Kidney capillary endothelial cell (primary cell): ENCODE measurements at regions not wholly inside any gene's neighbourhood (a gene's known extent, or its start where the extent isn't known, plus 50 kb on each side); places are given as distances from the start of the nearest gene placed in this dataset.
"Not testable (repeated sequence)": the region's sequence is repeated elsewhere in the genome, so short reads cannot be mapped to it uniquely, and the experiment has no call there.

Source experiments
- DNase-seq: peaks from one replicate; pipeline ENCODE4 v3.0.0-alpha.2; 2018; ENCODE audit warnings: low spot score

- no peak for DNase-seq
Observed at GRCh38 chr22:23437779-23438178, 142.3 kb downstream of the IGLL1 start.

GRCh38 chr22:23437107-23437395 lies 143.0 kb downstream of the IGLL1 start:
- DNase-seq = not testable (repeated sequence)

GRCh38 chr22:23436354-23437106 lies 143.6 kb downstream of the IGLL1 start:
- not testable (repeated sequence) for DNase-seq

- not testable (repeated sequence) for DNase-seq
Observed at GRCh38 chr22:23435186-23435585, 144.9 kb downstream of the IGLL1 start.

- not testable (repeated sequence) for DNase-seq
Observed at GRCh38 chr22:23434198-23434830, 145.8 kb downstream of the IGLL1 start.

DNA sequence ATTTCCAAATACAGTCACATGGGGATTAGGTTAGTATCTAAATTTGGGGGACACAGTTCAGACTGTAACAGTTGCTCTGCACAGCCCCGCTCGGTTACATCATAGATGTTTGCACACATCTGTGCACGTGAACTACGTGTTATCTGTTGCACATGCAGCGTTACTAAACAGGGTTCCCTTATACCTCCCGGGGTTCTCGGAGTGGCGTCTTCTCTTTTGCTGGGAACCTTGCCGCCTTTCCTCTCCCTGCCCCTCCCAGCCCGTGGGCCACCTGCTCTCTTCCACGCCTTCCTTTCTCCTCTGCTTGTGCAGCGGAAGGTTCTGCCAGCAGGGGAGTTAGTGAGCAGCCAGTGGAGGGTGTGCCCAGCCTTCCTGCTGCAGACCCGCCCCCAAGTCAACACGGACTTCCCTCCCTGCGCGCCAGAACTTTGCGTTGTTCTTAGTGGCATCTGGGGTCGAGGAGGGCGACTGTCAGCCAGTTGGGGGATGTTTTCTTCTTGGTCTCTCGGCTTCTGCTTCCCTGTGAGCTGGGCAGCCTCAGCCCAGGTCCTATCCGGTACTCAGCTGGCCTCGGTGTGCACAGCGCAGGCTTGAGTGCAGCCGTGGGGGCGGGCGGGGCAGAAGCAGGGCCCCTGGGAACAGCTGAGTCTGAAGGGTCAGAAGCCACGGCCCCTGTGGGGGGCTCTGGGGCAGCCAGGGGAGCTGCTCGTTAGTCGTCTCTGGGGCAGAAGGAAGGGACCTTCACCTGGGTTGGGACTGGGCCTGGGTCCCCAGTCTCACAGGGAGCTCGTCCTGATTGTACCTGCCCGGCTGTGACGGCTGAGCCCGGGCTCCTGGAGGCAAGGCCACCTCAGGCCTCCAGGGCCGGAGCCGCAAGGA lies 146.7 kb downstream of the IGLL1 start:
- not testable (repeated sequence) for DNase-seq

GRCh38 chr22:23432719-23433118 lies 147.4 kb downstream of the IGLL1 start:
- DNase-seq = not testable (repeated sequence)

DNA sequence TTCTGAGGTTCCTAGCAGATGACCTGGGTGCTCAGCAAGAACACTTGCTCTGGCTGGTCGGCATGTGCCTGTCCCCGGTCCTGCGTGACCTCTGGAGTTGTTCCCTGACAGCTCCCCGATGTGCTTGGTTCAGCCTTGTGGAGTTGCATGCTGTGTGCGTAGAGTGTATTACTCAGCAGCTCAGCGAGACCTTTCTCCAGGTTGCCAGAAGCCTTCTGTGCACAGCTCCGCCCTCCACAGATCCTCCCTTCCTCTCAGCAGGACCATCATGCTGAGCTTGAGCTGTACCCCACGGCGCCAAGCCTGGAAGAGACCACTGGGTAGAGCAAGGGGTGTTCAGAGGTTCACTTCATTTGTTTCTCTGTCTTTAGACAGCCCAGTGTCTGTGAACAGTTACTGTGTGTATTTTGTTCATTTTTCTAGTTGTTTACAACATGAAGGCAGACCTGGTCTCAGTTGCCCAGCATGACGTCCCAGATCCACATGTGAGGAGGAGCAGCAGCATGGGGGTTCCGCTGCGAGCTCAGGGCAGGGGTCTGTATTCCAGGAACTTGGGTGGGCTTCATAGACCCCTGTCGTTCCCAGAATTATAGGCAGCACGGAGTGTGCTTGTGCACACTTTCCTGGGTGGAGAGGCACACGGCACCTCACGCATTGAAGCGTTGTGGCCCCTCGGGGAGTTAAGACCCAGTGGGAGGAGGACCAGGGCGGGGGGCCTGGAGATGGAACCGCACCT lies 148.6 kb downstream of the IGLL1 start:
- no peak for DNase-seq

- not testable (repeated sequence) for DNase-seq
Observed at GRCh38 chr22:23424551-23425068, 155.5 kb downstream of the IGLL1 start.

- DNase-seq = no peak
Observed at GRCh38 chr22:23424031-23424430, 156.1 kb downstream of the IGLL1 start.

GRCh38 chr22:23422281-23422680 lies 157.8 kb downstream of the IGLL1 start:
- DNase-seq = not testable (repeated sequence)

DNA sequence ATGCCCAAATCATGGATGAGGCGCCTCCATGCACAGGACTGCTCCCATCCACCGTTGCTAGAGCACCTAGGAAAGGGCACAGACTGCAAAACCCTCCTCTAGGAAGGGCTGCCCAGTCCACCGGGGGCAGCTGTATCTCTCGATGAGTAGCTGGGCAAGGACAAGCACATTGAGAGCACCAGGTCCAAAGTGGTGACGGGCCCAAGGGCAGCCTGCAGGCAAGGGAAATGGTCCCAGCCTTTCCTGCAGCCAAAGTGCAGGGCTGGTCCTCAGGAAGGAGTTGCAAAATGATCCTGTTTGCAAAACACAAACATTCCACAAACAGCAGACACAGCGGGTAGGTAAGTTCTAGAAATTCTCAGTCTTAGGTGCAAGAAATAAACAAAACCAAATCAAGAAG lies 158.8 kb downstream of the IGLL1 start:
- not testable (repeated sequence) for DNase-seq

- DNase-seq = no peak
Observed at GRCh38 chr22:23419931-23420330, 160.2 kb downstream of the IGLL1 start.

DNA sequence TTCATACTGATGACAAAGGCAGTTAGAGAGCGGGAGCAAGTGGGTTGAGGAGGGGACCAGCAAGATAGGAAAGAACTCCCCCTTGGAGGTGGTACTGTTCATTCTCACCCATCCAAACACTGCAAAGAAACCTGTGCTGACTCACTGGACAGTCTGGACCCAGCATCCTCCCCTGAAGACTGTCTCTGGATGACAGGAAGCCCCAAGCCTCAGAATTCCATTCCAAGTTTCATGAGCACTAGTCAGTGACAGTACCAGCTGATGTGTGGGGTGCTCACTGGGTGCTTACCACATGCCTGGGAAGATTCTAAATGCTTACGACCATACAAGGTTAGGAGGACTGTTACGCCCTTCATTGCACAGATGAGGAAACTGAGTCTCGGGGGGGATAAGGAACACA lies 160.9 kb downstream of the IGLL1 start:
- DNase-seq = no peak

DNA sequence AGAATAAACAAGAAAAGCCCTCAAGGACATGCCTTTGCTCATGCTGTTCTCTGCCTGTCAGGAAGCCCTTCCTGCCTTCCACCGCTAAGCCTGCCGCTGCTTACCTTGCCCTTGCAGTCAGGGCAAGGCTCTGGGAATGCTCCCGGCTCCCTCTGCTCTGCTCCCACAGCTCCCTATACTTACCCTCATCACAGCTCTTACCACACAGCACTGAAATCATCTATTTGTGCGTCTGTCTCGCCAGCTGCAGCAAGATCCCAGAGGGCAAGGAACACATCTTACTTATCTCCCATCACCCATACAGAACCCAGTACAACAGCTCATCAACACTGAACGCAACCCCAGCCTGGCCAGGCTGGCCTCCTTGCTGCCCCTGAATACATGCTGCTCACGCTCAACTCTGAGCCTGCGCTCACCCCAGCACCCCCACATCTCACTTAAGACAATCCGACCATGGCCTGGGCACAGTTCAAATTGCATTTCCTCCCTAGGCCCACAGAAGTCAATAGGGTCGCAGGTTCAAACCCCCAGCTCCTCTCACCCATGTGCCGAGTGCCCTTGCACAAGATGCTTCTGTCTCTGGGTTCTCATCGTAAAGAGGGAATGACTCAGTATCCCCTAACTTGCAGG lies 161.8 kb downstream of the IGLL1 start:
- DNase-seq = no peak

- DNase-seq = not testable (repeated sequence)
Observed at GRCh38 chr22:23417327-23417726, 162.8 kb downstream of the IGLL1 start.

DNA sequence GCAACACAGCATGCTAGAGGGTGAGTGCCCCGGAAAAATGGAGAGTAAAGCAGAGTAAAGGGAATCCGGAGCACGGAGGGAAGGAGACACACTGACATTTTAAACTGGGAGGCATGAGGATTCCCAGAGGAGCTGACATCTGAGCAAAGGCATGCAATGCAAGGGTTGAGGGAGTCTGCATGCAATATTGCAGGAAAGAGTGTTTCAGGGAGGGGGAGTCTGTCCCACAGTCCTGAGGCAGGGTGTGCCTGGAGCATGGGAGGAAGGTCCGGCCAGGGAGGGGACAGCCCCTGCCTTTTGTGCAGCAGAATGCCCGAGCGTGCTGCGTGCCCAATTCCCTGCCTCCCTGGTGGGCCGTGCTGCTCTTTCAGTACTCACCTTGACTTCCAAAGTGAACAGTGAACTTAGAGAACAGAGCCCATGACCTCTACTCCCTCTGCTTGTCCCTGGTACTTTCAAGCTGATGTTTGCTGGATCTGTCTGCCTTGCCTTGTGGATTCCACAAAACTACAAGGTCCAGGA lies 163.9 kb downstream of the IGLL1 start:
- not testable (repeated sequence) for DNase-seq

DNA sequence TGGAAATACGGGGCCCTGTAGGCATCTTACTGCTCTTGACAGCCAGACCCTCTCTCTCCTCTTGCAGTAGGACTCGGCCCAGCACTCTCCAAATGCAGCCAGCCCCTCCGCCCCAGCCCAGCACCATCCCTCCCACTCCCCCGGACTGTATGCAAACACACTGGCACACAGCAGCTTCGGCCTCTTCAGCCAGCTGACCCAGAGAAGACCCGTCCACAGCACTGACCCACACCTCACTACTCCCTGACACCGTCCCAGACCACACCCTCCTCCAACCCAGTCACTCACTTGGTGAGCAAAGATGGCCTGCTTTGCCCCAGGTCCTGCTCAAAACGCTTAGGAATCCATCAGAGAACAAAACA lies 164.6 kb downstream of the IGLL1 start:
- no peak for DNase-seq

DNA sequence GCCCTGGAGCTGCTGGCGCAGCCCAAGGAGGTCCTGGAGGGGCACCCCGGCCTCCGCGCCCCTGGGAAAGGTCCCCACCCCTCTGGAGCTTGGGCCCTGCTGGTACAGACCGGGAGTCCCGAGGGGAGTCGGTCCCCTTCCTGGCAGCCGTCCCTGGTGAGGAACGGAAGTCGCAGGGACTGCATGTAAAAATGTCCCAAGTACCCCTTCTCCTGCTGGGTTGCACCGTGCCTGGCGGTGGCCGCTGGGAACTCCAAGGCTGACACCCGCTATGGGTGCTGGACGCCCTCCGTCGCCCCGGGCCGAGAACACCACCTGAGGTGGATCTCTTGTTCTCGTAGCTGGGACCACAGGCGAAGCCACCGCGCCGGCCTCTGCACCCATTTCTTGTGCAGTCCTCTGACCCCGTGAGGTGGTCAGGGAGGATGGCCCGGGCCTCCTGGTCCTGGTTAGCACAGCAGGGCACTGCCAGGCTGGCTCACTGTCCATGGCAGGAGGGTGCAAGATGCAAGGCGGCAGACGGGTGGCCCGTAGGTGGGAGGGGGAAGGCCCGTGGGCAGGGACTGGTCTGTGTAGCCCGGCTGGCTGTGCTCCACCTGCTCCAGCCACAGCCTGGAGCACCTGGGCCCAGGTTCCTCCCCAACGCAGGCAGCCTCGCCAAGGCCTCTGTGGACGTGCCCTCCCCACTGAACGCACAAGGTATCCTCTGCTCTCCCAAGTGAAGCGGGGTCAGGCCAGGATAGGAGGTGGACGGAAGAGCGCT lies 165.2 kb downstream of the IGLL1 start:
- no peak for DNase-seq

DNA sequence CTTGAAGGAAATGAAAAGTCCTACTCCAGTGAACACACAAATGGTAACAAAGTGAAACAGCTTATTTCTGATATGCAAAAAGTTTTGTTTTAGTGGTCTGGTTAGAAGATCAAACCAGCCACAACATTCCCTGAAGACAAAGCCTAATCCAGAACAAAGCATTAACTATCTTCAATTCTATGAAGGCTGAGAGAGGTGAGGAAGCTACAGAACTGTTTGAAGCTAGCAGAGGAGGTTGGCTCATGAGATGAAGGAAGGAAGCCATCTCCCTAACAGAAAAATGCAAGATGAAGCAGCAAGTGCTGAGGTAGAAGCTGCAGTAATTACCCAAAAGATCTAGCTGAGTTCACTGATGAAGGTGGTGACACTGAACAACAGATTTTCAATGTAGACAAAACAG lies 168.4 kb downstream of the IGLL1 start:
- no peak for DNase-seq

DNA sequence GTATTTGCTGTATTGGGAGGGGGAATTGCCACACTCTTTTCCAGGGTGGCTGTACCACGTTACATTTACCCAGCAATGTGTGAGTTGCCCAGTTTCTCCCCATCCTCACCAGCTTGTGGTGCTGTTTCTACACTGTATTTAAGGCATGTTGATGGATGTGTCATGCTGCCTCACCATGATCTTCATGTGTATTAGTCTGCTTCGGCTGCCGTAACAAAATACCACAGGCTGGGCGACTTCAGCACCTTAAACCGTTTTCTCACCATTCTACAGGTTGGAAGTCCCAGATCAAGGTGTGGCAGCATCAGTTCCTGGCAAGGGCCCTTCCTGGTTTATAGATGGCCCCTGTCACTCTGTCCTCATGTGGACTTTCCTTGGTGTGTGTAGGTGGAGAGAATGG lies 169.7 kb downstream of the IGLL1 start:
- no peak for DNase-seq
